ENCODE measurements at regions not wholly inside any gene's neighbourhood (a gene's known extent, or its start where the extent isn't known, plus 50 kb on each side); places are given as distances from the start of the nearest gene placed in this dataset.

- Histone ChIP-seq H3K36me3 (no peaks in the 10 kb centered on the region), H3K4me3 (no peak overlapping the region), H3K27ac (no peak overlapping the region), H3K4me1 (no peaks in the 10 kb centered on the region), H3K27me3 (no peaks in the 10 kb centered on the region), H3K9me3 (peaks cover 0 to 4% (median 0%) of the 10 kb centered on the region in 12 donors)
- TF ChIP-seq CTCF (IDR thresholded peaks at IDR 0.05) (no peak), POLR2A (IDR thresholded peaks at IDR 0.05) (no peak)
- intact Hi-C loops (cut with DNase I), result no loop called here
- 67 to 83% (median 75%) methylated on average over 1 of the region's 1 CpG for WGBS, 4 donors
- ATAC-seq (no peak), DNase-seq (no peak)
Measured at GRCh38 chr7:118777308-118777707, 552.8 kb downstream of the ANKRD7 start.

DNA sequence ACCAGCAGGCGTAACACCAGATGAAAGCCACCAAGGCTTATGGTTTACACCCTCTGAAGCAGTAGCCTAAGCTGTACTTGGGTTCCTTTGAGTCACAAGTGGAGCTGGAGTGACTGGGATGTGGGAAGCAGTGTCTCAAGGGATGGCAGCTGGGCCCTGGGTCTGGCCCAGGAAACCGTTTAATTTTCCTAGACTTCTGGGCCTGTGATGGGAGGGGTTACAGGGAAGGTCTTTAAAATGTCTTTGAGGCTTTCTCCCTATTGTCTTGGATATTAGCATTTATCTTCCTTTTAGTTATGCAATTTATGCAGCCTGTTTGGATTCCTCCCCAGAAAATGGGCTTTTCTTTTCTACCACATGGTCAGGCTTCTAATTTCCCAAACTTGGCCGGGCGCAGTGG lies 568.2 kb downstream of the ANKRD7 start:
- no peak overlapping the region for H3K27ac ChIP-seq
- TF ChIP-seq CTCF (IDR thresholded peaks at IDR 0.05), result no peak
- no peak for TF ChIP-seq POLR2A (IDR thresholded peaks at IDR 0.05)
- H3K4me3 ChIP-seq, result no peak overlapping the region
- intact Hi-C loops (cut with DNase I), result no loop called here
- 78 to 85% (median 80%) methylated on average over 4 of the region's 4 CpGs for WGBS, 4 donors
- no peak for ATAC-seq
- H3K27me3 ChIP-seq, result no peaks in the 10 kb centered on the region
- H3K9me3 ChIP-seq, result no peaks in the 10 kb centered on the region
- no peak for DNase-seq
- H3K4me1 ChIP-seq, result no peaks in the 10 kb centered on the region
- H3K36me3 ChIP-seq, result no peaks in the 10 kb centered on the region

GRCh38 chr7:118793582-118793981 lies 569.1 kb downstream of the ANKRD7 start:
- ATAC-seq, result no peak
- no peak overlapping the region for H3K27ac ChIP-seq
- 57 to 70% (median 60%) methylated on average over 1 of the region's 1 CpG for WGBS, 4 donors
- no peak overlapping the region for H3K4me3 ChIP-seq
- intact Hi-C loops (cut with DNase I), result no loop called here
- TF ChIP-seq CTCF (IDR thresholded peaks at IDR 0.05), result no peak
- no peaks in the 10 kb centered on the region for H3K36me3 ChIP-seq
- DNase-seq, result no peak
- no peaks in the 10 kb centered on the region for H3K27me3 ChIP-seq
- H3K4me1 ChIP-seq, result no peaks in the 10 kb centered on the region
- no peaks in the 10 kb centered on the region for H3K9me3 ChIP-seq

- 22 to 36% (median 27%) methylated on average over 1 of the region's 1 CpG for WGBS, 4 donors
- H3K36me3 ChIP-seq, result no peaks in the 10 kb centered on the region
- TF ChIP-seq POLR2A (IDR thresholded peaks at IDR 0.05), result no peak
- no peak for TF ChIP-seq CTCF (IDR thresholded peaks at IDR 0.05)
- intact Hi-C loops (cut with DNase I), result no loop called here
- no peak for DNase-seq
- H3K27ac ChIP-seq, result no peak overlapping the region
- H3K9me3 ChIP-seq, result no peaks in the 10 kb centered on the region
- H3K27me3 ChIP-seq, result no peaks in the 10 kb centered on the region
- H3K4me1 ChIP-seq, result no peaks in the 10 kb centered on the region
- H3K4me3 ChIP-seq, result no peak overlapping the region
- ATAC-seq, result no peak
Measured at GRCh38 chr7:118794419-118794818, 569.9 kb downstream of the ANKRD7 start.

Data from heart left ventricle (tissue), 16 donors.